Loucy (cell line): ENCODE measurements at regions not wholly inside any gene's neighbourhood (a gene's known extent, or its start where the extent isn't known, plus 50 kb on each side); places are given as distances from the start of the nearest gene placed in this dataset.

Source experiments
- CTCF ChIP-seq: fragments of 200-600 bp; sonication (generic); conservative IDR thresholded peaks from 2 replicates; pipeline ENCODE4 v1.5.1; 2014; ENCODE audit warnings: mild to moderate bottlenecking, antibody characterized with exemption, low read length
- EZH2phosphoT487 ChIP-seq: fragments of 200-600 bp; IDR thresholded peaks from 2 replicates; pipeline ENCODE4 v1.6.1; 2018; ENCODE audit warnings: antibody characterized with exemption, mild to moderate bottlenecking, moderate library complexity, borderline replicate concordance

GRCh38 chr4:153074486-153074885, 129.8 kb upstream of the TRIM2 start:
- TF ChIP-seq CTCF = no peak
- TF ChIP-seq EZH2phosphoT487 = no peak
